Muscle of leg (tissue), 3 donors: ENCODE measurements at regions not wholly inside any gene's neighbourhood (a gene's known extent, or its start where the extent isn't known, plus 50 kb on each side); places are given as distances from the start of the nearest gene placed in this dataset.
"Not testable (repeated sequence)": the region's sequence is repeated elsewhere in the genome, so short reads cannot be mapped to it uniquely, and the experiment has no call there.

ENCODE experiments used
- DNase-seq: peaks from one replicate; pipeline ENCODE4 v3.0.0; 2013
- H3K27ac ChIP-seq: one replicate; pipeline ENCODE4 v1.5.1; 2013; ENCODE audit warnings: mild to moderate bottlenecking, low read length, control low read depth
- H3K27me3 ChIP-seq: one replicate; pipeline ENCODE4 v1.6.1; 2013; ENCODE audit warnings: low read length; ENCODE audit not compliant: control insufficient read depth, insufficient read depth
- H3K36me3 ChIP-seq: one replicate; pipeline ENCODE4 v1.6.1; 2013; ENCODE audit warnings: low read length; ENCODE audit not compliant: control insufficient read depth, insufficient read depth
- H3K4me1 ChIP-seq: one replicate; pipeline ENCODE4 v1.6.1; 2013; ENCODE audit warnings: low read length; ENCODE audit not compliant: control insufficient read depth, insufficient read depth
- H3K4me3 ChIP-seq: one replicate; pipeline ENCODE4 v1.5.1; 2013; ENCODE audit warnings: low read length, control low read depth
- H3K9me3 ChIP-seq: replicated peaks from 2 replicates; pipeline ENCODE4 v1.6.1; 2013; ENCODE audit warnings: low read depth, low read length; ENCODE audit not compliant: control insufficient read depth
- WGBS: methylation state at CpG from one replicate; pipeline ENCODE4 v1.1.5; 2013; ENCODE audit warnings: missing lambda C conversion rate; ENCODE audit not compliant: insufficient coverage; 5-methylcytosine and 5-hydroxymethylcytosine counted together

- no CpG with 5 or more reads among the region's 1 CpG for WGBS
- no peak for DNase-seq
These were observed 183.2 kb downstream of the OXSM start for GRCh38 chr3:25973122-25973521.

GRCh38 chr3:25982756-25983155 lies 192.9 kb downstream of the OXSM start:
- WGBS, result no CpG with 5 or more reads among the region's 1 CpG
- Histone ChIP-seq H3K4me3 (no peak overlapping the region), H3K27me3 (no peaks in the 10 kb centered on the region), H3K9me3 (no peaks in the 10 kb centered on the region), H3K27ac (no peak overlapping the region), H3K36me3 (no peaks in the 10 kb centered on the region), H3K4me1 (no peaks in the 10 kb centered on the region)
- no peak for DNase-seq

More at GRCh38 chr3:25973122-25973521, 183.2 kb downstream of the OXSM start:
- no peaks in the 10 kb centered on the region for H3K27me3 ChIP-seq
- H3K36me3 ChIP-seq, result no peaks in the 10 kb centered on the region
- no peaks in the 10 kb centered on the region for H3K4me1 ChIP-seq
- no peak overlapping the region for H3K27ac ChIP-seq
- H3K9me3 ChIP-seq, result peaks cover 2% of the 10 kb centered on the region
- H3K4me3 ChIP-seq, result no peak overlapping the region

DNA sequence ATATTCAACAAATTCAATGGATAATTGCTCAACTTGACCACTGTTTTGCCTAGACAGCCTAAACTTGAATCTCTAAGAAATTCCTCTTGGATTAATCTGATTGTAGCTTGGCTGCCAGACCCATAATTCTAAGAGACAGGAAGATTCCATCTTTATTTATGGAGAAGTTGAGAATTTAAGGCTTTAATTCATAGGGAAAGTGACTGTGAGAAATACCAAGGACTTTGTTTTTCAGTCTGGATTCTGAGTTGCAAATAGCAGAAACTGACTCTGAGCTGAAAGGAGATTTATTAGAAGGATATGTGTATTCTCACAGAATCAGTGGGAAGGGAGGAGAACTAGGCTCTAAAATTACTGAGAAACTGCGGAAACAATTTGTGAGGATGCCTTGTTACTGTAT lies 195.7 kb downstream of the OXSM start:
- whole genome bisulfite sequencing, result 100% methylated on average over 1 of the region's 1 CpG
- Histone ChIP-seq H3K27me3 (no peaks in the 10 kb centered on the region), H3K4me1 (no peaks in the 10 kb centered on the region), H3K27ac (no peak overlapping the region), H3K4me3 (no peak overlapping the region), H3K36me3 (no peaks in the 10 kb centered on the region), H3K9me3 (no peaks in the 10 kb centered on the region)
- no peak for DNase-seq

DNA sequence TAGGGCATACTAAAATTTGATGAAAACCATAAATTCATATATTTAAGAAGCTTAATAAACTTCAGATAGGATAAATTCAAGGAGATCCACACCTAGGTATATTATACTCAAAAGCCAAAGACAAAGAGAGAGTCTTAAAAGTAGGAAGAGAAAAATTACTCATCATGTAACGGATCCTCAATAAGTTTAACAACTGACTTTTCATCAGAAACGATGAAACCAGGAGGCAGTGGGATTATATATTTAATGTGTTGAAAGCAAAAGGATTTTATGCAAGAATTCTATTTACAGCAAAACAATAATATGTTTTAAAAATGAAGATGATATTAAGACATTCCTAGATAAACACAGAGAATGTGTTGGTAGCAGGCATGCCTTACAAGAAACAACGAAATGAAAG lies 202.7 kb downstream of the OXSM start:
- DNase-seq, result no peak
- Histone ChIP-seq H3K9me3 (peaks cover 15% of the 10 kb centered on the region), H3K4me3 (no peak overlapping the region), H3K27me3 (no peaks in the 10 kb centered on the region), H3K36me3 (no peaks in the 10 kb centered on the region), H3K4me1 (no peaks in the 10 kb centered on the region), H3K27ac (no peak overlapping the region)
- WGBS, result no CpG with 5 or more reads among the region's 3 CpGs

- H3K27me3 ChIP-seq, result no peaks in the 10 kb centered on the region
- H3K27ac ChIP-seq, result no peak overlapping the region
- no peaks in the 10 kb centered on the region for H3K4me1 ChIP-seq
- no peak overlapping the region for H3K4me3 ChIP-seq
- H3K9me3 ChIP-seq, result peaks cover 6% of the 10 kb centered on the region
- DNase-seq, result no peak
- no peaks in the 10 kb centered on the region for H3K36me3 ChIP-seq
These were observed 214.3 kb downstream of the OXSM start for GRCh38 chr3:26004172-26004571.

DNA sequence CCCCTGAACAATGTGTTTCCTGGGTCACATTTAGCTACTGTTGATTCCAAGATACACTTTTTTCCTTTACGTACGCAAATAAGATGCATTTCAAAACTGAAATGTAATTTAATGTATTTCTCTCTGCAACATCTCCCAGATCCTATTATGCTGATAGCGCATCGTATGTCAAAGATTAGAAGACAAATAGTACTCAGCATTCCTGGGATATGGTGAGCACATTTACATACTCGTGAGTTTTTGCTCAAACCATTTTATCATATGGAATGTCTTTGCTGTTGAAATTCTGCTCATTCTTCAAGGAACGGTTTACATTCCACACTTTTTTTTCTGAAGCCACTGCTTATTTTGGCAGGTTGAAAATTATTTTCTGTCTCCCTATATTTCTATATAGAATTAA lies 221.4 kb downstream of the OXSM start:
- Histone ChIP-seq H3K27ac (no peak overlapping the region), H3K4me1 (no peaks in the 10 kb centered on the region), H3K4me3 (no peak overlapping the region), H3K36me3 (no peaks in the 10 kb centered on the region), H3K27me3 (no peaks in the 10 kb centered on the region), H3K9me3 (no peaks in the 10 kb centered on the region)
- no peak for DNase-seq
- no CpG with 5 or more reads among the region's 6 CpGs for WGBS

- Histone ChIP-seq H3K27me3 (no peaks in the 10 kb centered on the region), H3K4me1 (no peaks in the 10 kb centered on the region), H3K27ac (no peak overlapping the region), H3K36me3 (no peaks in the 10 kb centered on the region), H3K4me3 (no peak overlapping the region), H3K9me3 (no peaks in the 10 kb centered on the region)
- WGBS, result 80% methylated on average over 1 of the region's 3 CpGs
- no peak for DNase-seq
These were observed 222.4 kb downstream of the OXSM start for GRCh38 chr3:26012241-26012745.

DNA sequence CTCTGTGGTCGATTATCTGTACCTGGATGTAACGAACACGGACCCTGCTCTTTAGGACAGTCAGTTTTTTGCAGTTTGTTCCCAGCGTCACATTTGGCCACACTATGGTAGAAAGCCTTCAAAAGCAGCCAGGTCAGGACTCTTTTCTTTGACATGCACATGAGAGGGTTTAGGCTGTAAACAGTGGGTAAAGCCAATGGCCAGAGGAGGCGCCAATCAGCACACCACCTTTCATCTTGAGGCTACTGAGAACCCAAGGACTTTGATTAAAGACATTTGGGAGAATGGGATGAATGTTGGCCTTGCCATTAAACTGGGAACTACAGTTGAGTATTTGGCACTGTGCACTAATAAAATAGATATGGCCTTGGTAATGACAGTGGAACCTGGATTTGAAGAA lies 225.9 kb downstream of the OXSM start:
- WGBS, result 91% methylated on average over 3 of the region's 5 CpGs

GRCh38 chr3:26018889-26019288 lies 229.0 kb downstream of the OXSM start:
- Histone ChIP-seq H3K36me3 (no peaks in the 10 kb centered on the region), H3K4me1 (peaks cover 2% of the 10 kb centered on the region), H3K27ac (peak overlapping the region; percentile 37), H3K4me3 (no peak overlapping the region), H3K27me3 (no peaks in the 10 kb centered on the region), H3K9me3 (peaks cover 2% of the 10 kb centered on the region)
- no CpG with 5 or more reads among the region's 1 CpG for WGBS
- peak; percentile 81 for DNase-seq

More for the DNA sequence above, 225.9 kb downstream of the OXSM start:
- Histone ChIP-seq H3K9me3 (no peaks in the 10 kb centered on the region), H3K36me3 (no peaks in the 10 kb centered on the region), H3K4me1 (peaks cover 2% of the 10 kb centered on the region), H3K4me3 (no peak overlapping the region), H3K27ac (no peak overlapping the region), H3K27me3 (no peaks in the 10 kb centered on the region)
- no peak for DNase-seq

DNA sequence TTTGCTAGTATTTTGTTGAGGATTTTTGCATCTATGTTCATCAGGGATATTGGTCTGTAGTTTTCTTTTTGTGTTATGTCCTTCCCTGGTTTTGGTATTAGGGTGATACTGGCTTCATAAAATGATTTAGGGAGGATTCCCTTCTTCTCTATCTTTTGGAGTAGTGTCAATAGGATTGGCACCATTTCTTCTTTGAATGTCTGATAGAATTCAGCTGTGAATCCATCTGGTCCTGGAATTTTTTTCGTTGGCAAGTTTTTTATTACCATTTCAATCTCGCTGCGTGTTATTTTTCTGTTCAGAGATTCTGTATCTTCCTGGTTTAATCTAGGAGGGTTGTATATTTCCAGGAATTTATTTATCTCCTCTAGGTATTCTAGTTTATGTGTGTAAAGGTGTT lies 234.3 kb downstream of the OXSM start:
- H3K4me1 ChIP-seq, H3K9me3 ChIP-seq, H3K4me3 ChIP-seq, DNase-seq, H3K36me3 ChIP-seq, H3K27ac ChIP-seq, H3K27me3 ChIP-seq: not testable (repeated sequence)
- no CpG with 5 or more reads among the region's 3 CpGs for WGBS

DNA sequence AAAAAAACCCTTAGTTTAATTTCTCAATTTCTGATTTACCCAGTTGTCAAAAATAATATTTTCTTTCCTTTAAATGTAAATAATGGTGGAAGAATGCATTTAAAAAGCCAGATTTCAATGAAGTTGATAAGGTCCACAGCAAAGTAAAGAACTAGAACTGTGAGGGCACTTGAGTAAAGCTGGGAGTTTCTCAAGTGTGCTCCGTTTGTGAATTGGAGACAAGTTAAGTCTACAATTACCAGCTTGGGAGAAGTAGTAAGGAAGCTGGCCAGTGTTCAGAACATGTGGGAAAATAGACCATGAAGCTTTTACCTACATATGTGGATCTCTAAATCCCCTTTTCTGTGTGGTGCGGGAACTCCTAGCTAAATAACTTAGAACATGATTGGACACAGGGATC lies 239.4 kb downstream of the OXSM start:
- Histone ChIP-seq H3K36me3 (no peaks in the 10 kb centered on the region), H3K4me1 (no peaks in the 10 kb centered on the region), H3K27ac (no peak overlapping the region), H3K9me3 (no peaks in the 10 kb centered on the region), H3K27me3 (no peaks in the 10 kb centered on the region), H3K4me3 (no peak overlapping the region)
- WGBS, result 17% methylated on average over 1 of the region's 2 CpGs
- DNase-seq, result peak; percentile 19
